Activated CD4-positive, alpha-beta T cell treated with anti-CD3 and anti-CD28 coated beads, Interleukin-2, Interleukin-6, amounts not matched to agents 100 ng/mL and 50 ng/mL, durations not matched to agents 16 hours and 8 hours (primary cell): ENCODE measurements at regions not wholly inside any gene's neighbourhood (a gene's known extent, or its start where the extent isn't known, plus 50 kb on each side); places are given as distances from the start of the nearest gene placed in this dataset.

Experiments
- DNase-seq: peaks from one replicate; pipeline ENCODE4 v3.0.0-alpha.2; 2020

DNA sequence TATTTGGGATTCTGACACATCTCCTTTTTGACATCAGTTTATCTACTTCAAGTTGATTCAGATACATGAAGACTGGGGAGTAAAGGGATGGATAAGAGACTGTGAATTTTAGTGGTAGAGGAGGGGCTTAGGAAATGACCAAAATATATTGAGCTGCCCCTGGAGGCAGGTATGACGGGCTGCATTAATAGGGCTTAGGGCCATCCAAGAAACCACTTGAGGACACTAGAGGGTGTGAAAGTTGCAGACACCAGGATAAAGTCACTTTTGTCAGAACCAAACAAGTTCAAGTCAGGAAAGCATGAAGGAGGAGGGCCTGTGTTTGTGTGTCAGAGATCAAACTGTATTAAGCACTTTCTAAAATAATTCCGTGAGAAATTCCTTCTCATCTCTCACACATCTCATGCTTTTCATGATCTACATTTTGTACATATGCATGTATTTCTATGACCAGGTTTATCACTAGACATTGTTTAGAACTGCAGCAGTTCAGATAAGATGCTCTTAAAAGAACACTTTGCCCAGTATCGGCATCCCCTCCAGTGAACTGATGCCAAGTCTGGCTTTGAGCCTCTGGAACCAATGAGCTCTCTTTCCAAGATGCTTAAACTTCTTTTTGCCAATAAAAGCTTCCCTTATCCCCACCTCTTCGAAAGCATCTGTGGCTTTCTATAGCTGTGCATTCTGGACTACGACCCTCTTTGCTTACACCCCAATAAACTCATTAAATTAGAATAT lies 136.9 kb downstream of the SLC38A1 start:
- DNase-seq = no peak

DNA sequence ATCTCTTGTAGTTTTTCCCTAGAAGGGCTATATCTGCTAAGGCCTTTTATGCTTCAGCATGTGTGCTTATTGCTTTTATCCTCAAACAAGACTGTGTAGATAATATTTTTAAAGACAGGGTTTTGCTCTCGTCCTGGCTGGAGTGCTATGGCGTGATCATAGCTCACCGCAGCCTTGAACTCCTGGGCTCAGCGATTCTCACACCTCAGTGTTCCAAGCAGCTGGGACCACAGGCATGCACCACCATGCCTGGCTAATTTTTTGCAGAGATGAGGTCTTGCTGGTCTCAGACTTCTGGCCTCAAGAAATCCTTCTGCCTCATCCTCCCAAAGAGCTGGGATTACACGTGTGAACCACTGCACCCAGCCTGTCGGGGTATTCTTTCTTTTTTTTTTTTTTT lies 137.3 kb upstream of the SCAF11 start:
- no peak for DNase-seq

DNA sequence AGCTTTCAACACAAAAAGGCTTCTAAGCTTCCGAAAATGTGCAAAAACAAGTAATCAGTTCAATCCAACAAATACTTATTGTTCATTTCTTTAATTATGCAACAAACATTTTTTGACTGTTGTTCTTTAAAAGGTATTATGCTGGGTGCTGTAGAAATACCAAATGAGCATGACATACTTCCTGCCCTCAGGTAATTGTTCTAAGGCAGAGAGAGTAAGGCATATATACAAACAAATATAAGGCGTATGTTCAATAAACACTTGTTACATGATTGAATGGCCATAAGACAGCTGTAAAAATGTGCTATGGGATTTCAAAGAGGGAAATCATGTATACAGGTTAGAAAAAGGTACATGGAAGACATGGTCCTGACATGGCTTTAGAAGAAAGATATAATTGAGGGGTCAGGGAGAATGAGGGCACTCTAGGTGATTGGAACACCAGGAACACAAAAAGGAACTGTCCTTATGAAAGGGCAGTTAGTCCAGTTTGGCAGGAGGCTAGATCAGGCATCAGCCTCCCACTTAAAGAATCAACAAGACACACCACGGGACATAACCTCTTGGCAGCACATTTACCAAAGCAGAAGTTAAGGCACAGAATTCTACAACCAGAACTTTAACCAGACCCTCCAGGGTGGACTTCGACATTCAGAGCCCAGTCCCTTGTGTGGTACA lies 135.8 kb upstream of the SCAF11 start:
- no peak for DNase-seq

DNA sequence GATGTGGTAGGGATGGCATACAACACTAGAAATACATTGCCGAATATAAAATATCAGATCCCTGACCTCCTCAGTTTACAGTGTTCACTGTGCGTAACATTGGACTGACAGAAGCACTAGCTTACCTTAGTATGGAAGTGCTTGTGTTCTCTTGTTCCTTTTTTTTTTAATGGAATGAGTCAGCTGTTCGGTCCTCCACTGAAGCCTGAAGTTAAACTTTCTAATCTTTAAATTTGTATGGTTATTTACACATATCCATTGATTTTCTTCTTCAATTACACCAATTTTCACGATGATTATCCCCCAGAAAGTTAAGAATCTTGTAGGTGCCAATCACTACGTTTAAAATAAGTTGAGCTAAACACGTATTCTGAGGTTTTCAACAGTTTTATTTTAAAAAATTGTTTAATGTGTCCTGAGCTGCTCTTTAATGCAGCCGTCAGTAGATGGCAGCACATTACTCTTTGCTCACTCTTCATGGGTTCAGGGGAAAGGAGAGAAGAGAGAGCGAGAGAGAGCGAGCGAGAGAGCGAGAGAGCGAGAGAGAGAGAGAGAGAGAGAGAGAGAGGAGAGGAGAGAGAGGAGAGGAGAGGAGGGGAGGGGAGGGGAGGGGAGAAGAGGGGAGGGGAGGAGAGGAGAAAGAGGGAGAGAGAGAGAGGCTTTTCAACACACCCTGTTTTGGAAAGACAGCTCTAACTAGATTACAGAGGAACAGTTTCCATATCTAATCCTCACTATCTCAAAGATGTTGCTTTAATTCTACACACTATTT lies 134.7 kb upstream of the SCAF11 start:
- peak; percentile 70 for DNase-seq

DNA sequence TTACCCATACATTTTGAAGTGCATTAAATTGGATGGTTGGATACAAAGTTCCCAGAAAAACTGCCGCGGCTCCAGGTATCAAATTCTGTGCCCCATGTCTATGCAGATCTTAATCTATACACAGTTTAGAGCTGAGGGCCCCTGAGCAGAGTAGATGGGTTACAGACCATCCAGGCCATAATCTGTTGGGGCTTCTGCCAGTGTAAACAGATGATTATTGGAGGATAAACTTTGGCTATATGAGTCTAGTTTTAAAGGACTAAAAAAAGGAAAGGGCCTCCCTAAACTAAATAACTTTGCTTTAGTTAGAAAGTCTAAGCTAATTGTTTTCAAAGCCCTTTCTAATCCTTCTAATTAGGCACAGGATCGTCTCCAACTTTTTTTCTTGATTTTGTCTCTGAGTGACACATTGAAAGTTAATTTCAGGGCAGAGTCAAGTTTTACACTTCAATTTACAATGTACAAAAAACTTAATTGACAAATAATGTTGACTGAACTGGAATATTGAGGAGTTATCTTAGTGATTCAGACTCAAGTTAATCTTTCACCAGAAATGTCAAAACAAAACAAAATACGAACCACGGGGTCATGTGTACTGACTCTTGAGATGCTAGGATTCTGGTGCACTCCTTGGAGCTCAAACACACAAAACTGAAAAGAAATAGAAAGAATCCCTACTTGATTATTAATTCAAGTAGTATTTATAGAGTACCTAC lies 133.9 kb upstream of the SCAF11 start:
- DNase-seq = no peak

DNA sequence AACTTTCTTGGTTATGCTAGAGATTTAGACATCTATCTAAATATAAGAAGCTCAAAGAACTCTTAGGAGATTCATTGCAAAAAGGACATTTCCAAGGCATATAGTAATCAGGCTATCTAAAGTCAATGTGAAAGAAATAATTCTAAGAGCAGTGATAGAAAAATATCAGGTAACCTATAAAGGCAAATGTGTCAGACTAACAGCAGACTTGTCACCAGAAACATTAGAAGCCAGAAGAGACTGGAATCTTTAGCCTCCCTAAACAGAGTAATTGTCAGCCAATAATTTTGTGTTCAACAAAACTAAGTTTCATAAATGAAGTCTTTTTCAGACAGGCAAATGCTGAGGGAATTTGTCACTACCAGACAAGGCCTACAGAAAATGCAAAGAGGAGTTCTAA lies 122.0 kb upstream of the SCAF11 start:
- DNase-seq = no peak

DNA sequence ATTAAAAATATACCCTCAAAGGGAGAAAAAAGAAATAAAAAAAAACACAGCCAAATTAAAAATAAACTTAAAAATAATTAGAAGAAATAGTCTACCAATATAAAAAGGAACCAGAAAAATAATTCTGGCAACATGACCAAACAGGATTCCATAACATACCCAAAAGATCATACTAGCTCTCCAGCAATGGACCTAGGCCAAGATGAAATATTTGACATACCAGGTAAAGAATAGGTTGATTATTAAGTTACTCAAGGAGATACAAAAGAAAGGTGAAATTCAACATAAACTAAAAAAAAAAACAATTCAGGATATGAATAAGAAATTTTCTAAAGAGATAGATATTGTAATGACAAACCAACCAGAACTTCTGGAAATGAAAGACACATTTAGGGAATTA lies 121.3 kb upstream of the SCAF11 start:
- no peak for DNase-seq

DNA sequence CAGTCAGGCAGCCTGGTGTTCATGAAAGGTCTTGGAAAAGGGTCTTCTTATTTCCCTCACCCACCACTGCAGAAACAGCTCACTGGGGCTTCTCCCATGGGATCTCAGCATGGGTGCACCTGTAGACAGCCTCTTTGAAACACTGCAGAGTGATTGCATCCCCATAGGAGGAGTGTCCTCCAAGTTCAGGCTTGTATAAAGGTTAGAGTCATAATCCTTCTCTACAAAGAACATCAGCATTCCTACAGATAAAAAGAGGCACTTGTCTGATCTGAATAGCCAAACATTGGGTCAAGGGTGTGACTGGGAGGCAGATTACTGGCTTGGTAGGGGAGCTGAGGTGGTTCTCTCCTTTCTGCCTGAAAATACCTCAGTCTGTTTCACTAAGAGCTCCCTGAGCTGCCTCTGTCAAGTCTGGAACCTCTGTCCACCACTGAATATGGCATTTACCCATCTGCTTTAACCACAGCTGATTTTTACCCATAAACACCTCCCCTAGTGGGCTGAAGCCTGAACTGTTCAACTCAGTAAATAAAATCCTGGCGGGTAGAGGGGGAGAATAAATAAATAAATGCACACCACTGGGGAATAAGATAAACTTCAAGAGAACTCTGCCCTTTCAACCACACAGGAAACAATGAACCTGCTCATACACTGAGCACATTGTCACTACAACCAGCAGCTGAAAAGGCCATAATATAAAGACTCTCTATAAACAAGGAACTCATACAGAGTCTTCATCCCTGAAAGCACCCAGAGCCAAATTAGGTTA lies 120.7 kb upstream of the SCAF11 start:
- DNase-seq = no peak

DNA sequence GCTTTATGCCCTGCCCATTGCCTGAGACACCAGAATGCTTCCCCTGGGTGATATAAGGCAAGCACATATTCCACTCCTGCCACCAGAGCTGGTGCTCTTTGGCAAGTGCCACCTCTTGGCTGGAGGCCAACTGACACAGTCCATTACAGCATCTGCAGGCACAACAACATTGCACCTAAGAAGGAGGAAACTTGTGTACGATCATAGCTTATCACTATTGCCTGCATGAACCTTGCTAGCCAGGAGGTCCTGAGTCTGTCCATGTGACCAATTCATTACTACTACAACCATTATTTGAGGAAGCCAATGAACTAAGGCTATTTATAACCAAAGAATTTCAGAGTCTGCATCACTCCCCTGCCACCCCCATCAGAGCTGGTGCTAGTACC lies 119.8 kb upstream of the SCAF11 start:
- no peak for DNase-seq

DNA sequence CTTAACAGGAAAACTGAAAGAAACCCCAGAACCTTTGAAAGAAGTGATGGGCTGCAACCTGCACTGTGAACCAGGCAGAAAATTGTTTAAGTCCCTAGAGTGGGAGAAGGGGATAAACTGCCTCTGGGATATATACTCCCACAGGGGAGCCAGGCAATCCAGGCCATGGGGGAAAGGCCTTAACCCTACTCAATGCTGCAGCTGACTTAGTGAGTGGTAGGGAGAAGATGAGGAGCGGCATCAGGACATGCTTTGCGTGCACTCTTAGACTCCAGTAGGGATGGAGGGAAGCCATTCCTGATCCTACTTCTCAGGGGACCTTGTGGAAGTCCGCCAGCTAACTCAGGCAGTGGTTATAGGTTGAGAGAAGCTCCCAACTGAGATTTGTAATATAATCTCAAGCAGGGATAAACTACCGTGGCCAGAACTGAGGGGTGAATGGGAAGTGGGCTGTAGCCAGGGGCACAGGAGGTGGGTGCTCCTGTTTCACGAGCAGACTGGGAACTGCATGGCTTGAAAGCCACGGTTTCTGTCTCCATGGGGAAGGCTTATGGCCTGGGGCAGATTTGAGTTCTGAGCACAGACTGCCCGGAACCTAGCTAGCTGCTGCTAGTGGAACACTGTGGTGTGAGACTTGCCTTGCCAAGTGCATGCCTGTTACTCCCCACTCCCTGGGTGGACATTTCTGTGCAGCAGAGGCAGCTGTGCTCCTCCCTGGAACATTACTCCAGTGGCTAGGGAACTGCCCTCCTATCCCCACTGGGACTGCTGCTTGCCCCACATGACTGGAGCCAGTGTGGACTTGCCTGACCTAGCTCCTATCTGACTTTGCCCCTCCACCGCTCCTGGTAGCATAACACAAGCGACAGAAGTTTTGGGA lies 119.2 kb upstream of the SCAF11 start:
- DNase-seq = no peak

DNA sequence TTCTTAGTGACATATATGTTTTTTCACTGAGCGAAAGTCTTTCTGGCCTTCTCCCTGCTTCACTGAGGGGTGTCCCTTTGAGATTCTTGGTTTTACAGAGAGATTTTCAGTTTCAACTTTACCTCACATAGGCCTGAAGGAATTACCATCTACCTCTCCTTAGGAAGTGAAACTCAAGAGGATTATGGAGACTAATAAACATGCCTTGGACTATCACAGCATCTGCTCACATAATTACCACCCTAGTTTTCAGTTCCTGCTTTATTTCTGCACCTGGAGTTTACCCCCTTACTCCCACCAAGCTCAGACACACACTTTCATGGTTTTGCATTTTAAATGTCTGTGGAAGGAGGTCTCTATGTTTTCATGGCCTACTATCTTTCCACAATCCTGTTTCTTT lies 118.3 kb upstream of the SCAF11 start:
- DNase-seq = no peak

DNA sequence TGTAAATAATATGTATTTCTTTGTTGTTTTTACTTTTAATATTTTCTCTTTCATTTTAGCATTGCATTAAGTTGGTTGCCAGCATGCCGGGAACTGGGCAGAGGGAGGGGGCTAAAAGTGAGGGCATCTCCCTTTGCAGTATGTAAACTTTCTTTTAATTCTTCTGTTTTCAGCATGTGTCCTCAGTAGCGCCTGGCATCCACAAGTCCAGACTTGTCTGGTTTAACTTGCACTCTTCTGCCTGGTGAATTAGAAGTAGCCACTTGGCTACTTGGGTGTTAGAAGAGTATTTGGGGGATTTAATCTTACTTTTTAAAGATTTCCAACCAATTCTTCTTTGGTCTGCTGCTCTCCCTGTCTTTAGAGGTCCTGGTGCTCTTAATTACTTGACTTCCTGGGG lies 117.2 kb upstream of the SCAF11 start:
- no peak for DNase-seq

DNA sequence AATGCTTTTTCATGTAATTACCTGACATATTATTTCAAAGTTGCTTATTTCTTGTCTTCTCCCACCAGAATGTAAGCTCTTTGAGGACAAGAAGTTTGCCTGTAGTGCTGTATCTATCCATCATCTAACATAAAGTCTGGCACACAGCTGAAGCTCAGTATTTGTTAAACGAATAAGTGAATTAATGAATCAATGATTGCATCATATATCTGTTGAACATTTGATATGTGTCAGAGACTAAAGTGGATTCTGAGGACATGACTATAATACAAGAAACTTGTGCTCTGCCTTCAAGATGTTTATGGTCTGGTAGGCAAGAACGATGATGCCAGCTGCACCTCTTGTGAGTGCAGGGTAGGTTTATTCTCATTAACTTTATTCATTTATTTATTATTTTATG lies 115.4 kb upstream of the SCAF11 start:
- DNase-seq = no peak

DNA sequence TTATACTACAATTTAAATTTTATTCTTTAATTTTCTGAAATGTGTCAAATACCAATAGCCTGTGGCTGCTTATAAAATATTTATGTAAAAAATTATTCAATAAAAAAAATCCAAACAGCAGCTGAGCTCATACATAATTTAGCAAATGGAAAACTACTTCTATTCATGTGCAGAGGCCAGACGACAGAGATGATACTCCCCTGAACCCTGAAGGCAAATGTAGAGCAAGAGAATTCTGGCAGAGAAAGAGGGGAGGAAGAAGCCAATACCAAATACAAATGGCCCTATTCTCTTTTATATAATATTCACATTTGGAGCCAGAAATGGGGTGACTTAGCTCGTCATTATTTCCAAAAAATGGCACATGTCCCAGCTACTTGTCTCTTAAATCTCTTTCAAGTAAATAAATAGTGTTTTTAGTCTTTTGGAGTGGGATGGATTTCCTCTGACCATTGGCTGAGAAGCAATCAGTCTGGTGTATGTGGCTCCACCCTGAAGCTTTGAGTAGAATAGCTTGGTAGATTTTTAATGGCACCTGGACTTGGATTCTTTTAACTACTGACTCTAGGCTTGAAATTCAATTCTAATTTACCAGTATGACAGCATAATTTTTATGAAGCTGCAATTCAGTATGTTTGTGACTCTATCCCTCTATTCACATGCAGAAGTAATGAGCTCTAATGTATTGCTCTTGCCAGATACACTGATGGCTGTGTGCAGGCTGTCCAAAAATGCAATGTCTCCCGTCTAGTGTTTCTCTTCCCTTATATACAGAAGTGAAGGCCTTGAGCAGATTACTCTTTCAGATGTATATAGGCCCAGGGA lies 113.4 kb upstream of the SCAF11 start:
- DNase-seq = no peak

DNA sequence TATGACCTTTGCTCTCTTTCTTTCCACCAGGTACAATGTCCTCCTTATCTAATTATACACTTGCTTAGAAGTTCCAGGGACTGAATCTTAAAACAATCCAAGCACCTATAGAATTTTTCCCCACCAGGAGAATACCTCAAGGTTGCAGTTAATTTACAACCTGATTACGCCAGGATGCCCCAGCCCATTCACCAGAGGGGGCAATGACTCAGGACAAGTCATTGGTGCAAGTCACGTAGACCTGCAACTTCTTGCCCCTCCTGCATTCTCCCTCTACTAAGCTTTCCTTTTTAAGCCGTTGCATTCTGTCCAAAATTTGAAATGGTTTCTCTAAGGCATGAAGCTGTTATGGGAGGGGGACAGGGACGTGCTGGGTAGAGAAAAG lies 111.1 kb upstream of the SCAF11 start:
- no peak for DNase-seq

DNA sequence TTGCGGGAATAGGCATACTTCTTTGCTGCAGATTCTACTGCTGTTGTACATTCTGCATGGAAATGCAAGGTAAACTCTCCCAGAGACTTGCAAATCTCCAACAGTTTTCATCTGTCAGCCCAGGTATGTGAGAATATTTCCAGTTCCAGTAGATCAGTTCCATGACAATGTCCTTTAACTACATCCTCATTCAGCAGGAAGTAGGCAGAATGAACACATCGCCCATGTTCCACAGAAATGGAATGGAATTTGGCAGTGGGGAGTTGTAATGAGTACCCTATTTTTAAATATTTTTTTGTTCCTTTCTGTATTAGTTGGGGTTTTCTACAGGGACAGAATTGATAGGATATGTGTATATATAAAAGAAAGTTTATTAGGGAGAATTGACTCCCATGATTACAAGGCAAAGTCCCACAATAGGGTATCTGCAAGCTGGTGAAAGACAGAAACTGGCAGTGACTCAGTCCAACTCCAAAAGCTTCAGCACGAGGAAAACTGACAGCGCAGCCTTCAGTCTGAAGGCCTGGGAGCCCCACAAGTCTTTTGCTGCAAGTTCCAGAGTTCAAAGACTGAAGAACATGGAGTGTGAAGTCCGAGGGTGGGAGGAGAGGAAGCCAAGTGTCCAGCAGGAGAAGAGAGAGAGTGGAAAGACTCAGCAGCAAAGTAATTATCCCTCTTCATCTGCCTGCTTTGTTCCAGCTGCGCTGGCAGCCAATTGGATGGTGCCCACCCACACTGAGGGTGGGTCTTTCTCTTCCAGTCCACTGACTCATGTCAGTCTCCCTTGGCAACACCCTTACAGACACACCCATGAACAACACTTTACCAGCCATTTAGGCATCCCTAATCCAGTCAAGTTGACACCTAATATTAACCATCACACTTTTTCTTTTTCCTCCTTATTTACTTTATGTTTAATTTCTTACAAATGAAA lies 110.4 kb upstream of the SCAF11 start:
- DNase-seq = no peak

DNA sequence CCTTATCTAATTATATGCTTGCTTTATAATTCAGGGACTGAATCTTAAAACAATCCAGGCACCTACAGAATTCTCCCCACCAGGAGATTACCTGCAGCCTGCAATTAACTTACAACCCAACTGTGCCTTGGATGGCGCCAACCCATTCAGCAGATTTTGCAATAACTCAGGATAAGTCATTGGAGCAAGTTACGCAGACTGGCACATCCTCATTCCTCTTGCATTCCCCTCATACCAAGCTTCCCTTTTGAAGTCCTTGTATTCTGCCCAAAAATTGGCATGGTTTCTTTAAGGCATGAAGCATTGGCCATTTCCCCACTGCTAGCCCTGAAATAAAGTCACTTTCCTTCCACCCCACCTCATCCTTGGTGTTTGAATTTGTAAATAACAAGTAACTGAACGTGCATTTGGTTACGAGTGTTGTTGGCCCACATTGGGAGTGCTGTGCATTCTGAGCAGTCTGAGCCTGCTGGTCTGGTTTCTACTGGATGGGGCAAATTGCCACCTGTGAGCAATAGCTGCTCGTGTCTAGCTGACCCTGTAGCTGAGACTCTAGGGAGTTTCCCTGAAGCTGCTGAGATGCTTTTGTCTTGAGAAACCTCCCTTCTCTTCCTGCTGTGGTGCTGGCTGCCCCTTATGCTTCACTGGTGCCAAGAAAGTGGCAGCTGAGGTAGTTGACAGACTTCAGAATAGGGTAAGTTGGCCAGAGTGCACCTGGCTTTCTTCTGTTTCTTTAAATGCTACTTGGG lies 99.2 kb upstream of the SCAF11 start:
- no peak for DNase-seq

DNA sequence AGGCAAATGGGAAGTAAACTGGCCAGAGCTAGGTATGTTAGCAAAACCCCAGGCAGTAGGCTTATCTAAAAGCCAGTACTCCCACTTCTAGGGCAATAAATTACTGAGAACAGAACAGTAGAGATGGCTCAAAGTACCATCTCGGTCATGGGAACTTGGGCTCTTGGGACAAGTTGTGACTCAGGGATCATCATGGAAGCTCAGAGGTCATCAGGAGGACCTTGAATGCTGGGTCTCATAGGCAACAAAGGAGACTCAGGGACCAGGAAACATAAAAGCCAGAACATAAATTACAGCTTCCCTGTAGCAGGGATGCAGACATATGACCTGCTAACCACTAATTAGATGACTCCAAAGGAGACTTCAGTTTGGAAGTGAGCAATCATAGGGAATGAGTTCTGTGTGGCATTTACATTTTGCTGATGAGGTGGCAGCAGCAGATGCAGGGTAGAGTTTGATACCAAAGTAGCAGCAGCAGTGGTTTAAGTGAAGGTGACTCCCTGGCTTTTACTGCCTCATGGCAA lies 97.6 kb upstream of the SCAF11 start:
- no peak for DNase-seq
